ENCODE measurements at regions not wholly inside any gene's neighbourhood (a gene's known extent, or its start where the extent isn't known, plus 50 kb on each side); places are given as distances from the start of the nearest gene placed in this dataset.
"Not testable (repeated sequence)": the region's sequence is repeated elsewhere in the genome, so short reads cannot be mapped to it uniquely, and the experiment has no call there.

DNA sequence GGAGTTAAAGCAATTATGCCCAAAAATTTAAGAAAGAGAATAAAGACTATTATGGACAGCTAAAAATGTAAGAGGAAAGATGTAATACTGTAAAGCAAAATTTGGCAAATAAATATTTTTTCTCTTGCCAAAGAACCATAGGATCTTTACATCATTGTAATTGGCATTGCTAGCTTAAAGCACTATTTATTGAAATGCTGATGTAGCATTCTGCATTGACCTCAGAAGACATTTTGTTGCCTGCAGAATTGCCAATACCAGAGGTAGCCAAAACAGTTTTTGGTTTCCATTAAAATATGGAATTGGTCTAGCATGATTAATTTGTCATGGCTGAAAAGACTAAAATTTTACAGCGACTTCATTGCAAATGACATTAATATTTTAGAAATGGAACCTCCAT is 191.5 kb upstream of the CHODL start:
- Histone ChIP-seq H3K4me3 (ENCODE audit: insufficient read depth, low read depth, low read length) (no peak overlapping the region), H3K36me3 (replicated peaks; ENCODE audit: control insufficient read depth, insufficient read depth, low read length) (no peaks in the 10 kb centered on the region), H3K27me3 (ENCODE audit: control insufficient read depth, insufficient read depth, low read length) (no peaks in the 10 kb centered on the region)
- DNase-seq, result no peak

DNA sequence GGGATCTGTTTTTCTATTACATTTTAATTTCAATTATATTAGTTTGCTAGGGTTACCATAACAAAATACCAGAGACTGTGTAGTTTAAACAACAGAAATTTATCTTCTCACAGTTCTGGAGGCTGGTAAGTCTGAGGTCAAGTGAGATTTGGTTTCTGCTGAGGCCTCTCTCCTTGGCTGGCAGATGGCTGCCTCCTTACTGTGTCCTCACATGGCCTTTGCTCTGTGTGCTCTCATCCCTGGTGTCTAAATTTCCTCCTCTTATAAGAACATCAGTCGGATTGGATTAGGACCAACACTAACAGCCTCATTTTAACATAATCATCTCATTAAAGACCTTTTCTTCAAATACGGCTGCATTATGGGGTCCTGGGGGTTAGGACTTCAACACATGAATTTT is 195.2 kb upstream of the CHODL start:
- no peaks in the 10 kb centered on the region for H3K36me3 ChIP-seq (replicated peaks; ENCODE audit: control insufficient read depth, insufficient read depth, low read length)
- no peaks in the 10 kb centered on the region for H3K27me3 ChIP-seq (ENCODE audit: control insufficient read depth, insufficient read depth, low read length)
- no peak overlapping the region for H3K4me3 ChIP-seq (ENCODE audit: insufficient read depth, low read depth, low read length)
- no peak for DNase-seq

DNA sequence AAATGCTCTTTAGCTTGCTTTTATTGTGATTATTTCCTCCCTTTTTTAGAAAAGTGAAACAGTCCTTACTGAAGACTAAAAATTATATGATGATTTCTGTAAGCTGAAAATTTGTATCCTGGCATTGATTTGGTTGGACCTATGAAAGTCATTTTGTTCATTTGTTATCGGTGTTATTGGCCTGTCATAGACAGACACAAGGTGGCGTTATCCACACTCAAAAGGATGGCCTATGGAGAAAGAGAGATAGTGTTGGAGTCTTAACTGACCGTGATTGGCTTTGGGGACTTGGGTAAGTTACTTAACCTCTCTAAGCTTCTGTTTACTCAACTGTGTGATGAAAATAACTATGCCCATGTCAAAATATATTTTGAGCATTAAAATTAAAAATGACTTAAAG is 203.6 kb upstream of the CHODL start:
- peak; percentile 1 for DNase-seq

DNA sequence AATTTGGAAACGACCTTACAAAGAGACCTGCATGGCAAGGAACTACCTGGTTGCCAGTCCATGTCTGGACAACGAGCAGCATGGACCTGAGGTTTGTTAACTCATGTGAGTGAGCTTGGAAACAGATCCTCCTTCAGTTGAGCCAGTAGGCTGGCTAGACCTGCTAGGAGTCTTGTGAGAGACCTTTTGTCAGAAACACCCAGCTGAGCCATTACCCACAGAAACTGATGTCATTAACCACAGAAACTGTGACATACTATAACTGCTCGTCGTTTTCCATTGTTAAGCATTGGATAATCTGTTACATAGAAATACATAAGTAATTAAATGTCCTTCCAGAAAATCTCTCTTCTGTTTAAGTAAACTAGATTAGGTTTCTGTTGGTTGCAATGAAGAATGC is 211.1 kb upstream of the C21orf91 start:
- DNase-seq, result no peak
- Histone ChIP-seq H3K4me3 (ENCODE audit: insufficient read depth, low read depth, low read length) (no peak overlapping the region), H3K36me3 (replicated peaks; ENCODE audit: control insufficient read depth, insufficient read depth, low read length) (no peaks in the 10 kb centered on the region)

More for the DNA sequence above, 203.6 kb upstream of the CHODL start:
- H3K27me3 ChIP-seq (ENCODE audit: control insufficient read depth, insufficient read depth, low read length), result no peaks in the 10 kb centered on the region
- H3K36me3 ChIP-seq (replicated peaks; ENCODE audit: control insufficient read depth, insufficient read depth, low read length), result no peaks in the 10 kb centered on the region
- no peak overlapping the region for H3K4me3 ChIP-seq (ENCODE audit: insufficient read depth, low read depth, low read length)

DNA sequence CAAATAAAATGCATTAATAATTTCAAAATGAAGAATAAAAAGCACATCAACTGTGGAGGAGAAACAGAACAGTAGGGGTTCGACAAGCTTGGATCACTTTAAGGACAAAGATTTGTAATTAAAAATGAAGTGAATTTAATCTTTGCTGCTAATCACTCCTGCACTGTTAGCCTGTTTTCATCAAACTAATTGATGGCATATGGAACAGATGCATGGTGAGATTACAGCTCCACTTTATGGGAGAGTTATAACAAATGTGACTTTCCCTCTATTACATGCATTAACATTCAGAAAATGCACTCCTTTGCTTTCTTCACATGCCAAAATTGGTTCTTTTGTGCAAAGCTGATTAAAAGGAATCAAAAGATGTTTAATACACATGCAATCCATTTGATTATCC is 207.2 kb upstream of the C21orf91 start:
- DNase-seq, result no peak

More for the DNA sequence above, 211.1 kb upstream of the C21orf91 start:
- H3K27me3 ChIP-seq (ENCODE audit: control insufficient read depth, insufficient read depth, low read length), result no peaks in the 10 kb centered on the region

DNA sequence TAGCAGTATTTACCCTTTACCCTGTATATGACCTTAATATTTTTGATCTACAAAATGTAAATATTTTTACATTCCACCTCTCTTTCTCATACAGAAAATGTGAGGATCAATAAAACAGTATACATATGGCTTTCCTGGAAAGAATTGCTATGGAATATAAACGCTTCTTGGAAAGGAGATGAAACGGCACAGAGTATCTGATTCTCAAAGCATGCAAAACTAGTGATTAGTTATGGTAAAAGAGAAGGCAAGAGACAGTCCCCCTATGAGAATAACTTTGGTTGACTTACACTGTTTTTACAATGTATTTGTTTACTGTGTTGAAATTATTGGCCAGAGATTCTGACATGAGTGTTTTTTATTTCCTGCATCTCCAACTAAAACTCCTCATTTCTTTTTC is 204.6 kb upstream of the C21orf91 start:
- no peaks in the 10 kb centered on the region for H3K36me3 ChIP-seq (replicated peaks; ENCODE audit: control insufficient read depth, insufficient read depth, low read length)
- no peaks in the 10 kb centered on the region for H3K27me3 ChIP-seq (ENCODE audit: control insufficient read depth, insufficient read depth, low read length)
- DNase-seq, result no peak
- no peak overlapping the region for H3K4me3 ChIP-seq (ENCODE audit: insufficient read depth, low read depth, low read length)

More for the DNA sequence above, 207.2 kb upstream of the C21orf91 start:
- no peaks in the 10 kb centered on the region for H3K27me3 ChIP-seq (ENCODE audit: control insufficient read depth, insufficient read depth, low read length)
- H3K4me3 ChIP-seq (ENCODE audit: insufficient read depth, low read depth, low read length), result no peak overlapping the region
- no peaks in the 10 kb centered on the region for H3K36me3 ChIP-seq (replicated peaks; ENCODE audit: control insufficient read depth, insufficient read depth, low read length)

DNA sequence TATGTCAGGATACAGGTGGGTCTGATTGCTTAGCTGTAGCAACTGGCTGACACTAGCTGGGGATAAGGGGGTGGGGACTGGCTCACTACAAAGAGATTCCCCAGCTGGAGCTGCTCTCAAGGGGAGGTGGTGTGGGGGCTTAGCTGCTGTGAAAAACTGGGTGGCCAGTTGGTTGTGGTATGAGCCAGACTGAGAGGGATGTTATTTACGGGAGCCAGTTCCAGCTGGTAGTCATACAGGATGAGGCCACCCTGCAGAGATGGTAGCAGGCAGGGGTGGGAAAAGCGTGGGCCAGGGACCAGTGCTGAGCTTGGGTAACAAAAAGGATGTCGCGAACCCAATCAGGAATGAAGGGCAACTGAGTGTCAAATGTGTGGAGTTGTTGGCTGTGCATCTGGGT is 204.0 kb upstream of the C21orf91 start:
- H3K36me3 ChIP-seq (replicated peaks; ENCODE audit: control insufficient read depth, insufficient read depth, low read length), result no peaks in the 10 kb centered on the region
- no peak overlapping the region for H3K4me3 ChIP-seq (ENCODE audit: insufficient read depth, low read depth, low read length)
- H3K27me3 ChIP-seq (ENCODE audit: control insufficient read depth, insufficient read depth, low read length), result no peaks in the 10 kb centered on the region
- peak; percentile 16 for DNase-seq

DNA sequence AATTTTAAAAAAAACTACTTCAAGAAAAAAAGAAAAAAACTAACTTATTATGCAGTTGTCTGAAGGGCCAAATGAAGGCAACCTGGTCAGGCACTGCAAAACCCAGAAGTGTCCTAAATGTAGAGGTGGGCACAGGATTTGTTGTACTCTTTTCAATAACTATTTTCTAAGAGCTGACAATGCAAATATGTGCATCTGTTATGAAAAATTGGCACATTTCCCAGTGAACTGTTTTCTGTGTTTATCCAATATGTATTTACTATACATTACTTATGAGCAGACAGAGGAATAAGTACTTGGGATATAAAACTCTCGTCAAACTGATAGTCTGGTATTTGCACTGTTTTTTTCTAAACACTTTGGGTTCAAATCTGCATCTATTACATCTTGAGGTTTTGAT is 188.0 kb upstream of the C21orf91 start:
- no peak for DNase-seq
- Histone ChIP-seq H3K4me3 (ENCODE audit: insufficient read depth, low read depth, low read length) (no peak overlapping the region), H3K27me3 (ENCODE audit: control insufficient read depth, insufficient read depth, low read length) (no peaks in the 10 kb centered on the region), H3K36me3 (replicated peaks; ENCODE audit: control insufficient read depth, insufficient read depth, low read length) (no peaks in the 10 kb centered on the region)

DNA sequence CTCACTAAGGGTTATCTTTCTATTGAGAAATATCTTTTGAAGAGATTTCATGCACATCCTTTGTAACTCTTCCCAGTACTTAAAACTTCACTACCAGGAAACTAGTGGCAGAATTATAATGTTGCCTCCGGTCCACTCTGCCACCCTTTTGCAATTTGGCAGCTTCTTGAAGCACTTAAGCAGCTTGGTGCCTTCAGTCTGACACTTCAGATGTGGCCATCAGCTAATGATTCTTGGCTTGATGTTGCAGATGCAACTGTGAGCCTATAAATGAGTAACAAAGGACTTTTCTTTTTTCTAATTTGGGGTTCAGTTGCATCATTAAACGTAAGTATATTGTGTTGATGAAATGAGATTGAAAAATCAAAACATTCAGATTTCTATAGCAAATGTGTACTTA is 187.5 kb upstream of the C21orf91 start:
- DNase-seq, result no peak
- Histone ChIP-seq H3K36me3 (replicated peaks; ENCODE audit: control insufficient read depth, insufficient read depth, low read length) (no peaks in the 10 kb centered on the region), H3K4me3 (ENCODE audit: insufficient read depth, low read depth, low read length) (no peak overlapping the region), H3K27me3 (ENCODE audit: control insufficient read depth, insufficient read depth, low read length) (no peaks in the 10 kb centered on the region)

DNA sequence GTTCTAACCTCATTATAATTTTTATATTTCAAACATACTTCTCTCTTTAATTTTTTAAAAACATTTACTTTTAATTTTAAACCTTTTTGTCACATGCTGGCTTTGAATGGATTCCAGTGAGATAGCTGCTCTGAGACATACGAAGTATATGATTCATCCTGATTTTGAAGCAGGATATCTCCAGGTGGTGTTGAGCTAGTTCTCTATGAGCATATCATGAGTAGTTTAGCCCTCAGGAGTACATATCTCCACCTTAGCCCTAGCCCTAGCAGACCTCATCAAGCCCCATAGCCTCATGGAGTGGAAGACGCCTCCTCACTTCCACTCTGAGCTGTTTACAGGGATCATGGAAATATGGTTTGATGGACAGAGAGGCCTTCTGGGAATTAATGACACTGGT is 183.2 kb upstream of the C21orf91 start:
- no peaks in the 10 kb centered on the region for H3K27me3 ChIP-seq (ENCODE audit: control insufficient read depth, insufficient read depth, low read length)
- DNase-seq, result no peak
- no peak overlapping the region for H3K4me3 ChIP-seq (ENCODE audit: insufficient read depth, low read depth, low read length)
- no peaks in the 10 kb centered on the region for H3K36me3 ChIP-seq (replicated peaks; ENCODE audit: control insufficient read depth, insufficient read depth, low read length)

DNA sequence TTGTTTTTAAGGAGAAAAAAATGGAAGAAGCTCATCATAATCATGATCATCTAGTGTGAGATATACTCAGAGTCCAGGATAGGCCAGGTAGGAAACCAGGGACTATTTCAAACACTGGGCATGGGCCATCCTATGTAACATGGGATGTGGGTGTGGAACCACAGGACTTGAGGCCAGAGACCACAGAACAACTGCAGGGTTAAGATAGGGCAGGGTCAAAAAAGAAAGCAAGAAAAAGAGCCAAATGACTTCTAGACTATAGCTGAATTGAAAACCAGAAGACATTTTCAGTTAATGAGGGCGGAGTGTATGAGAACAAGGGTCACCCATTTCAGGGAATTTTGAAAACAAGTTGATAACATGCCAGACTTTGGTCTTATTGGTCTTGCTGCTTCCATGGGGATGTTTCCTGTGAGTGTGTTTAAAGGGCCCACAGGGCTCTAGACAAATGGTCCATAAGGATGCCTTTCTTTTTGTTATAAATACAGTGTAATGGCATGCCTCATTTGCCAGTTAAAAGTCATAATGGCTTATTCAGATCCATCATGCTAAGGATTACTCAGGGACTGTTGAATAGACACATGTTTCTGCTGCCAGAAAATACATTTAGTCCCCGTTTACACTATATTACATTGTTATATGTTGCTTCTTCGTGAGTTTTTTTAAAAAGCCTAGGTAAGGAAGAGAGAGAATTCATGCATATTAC is 182.0 kb upstream of the C21orf91 start:
- no peak for DNase-seq
- H3K4me3 ChIP-seq (ENCODE audit: insufficient read depth, low read depth, low read length), result no peak overlapping the region
- H3K36me3 ChIP-seq (replicated peaks; ENCODE audit: control insufficient read depth, insufficient read depth, low read length), result no peaks in the 10 kb centered on the region
- no peaks in the 10 kb centered on the region for H3K27me3 ChIP-seq (ENCODE audit: control insufficient read depth, insufficient read depth, low read length)

DNA sequence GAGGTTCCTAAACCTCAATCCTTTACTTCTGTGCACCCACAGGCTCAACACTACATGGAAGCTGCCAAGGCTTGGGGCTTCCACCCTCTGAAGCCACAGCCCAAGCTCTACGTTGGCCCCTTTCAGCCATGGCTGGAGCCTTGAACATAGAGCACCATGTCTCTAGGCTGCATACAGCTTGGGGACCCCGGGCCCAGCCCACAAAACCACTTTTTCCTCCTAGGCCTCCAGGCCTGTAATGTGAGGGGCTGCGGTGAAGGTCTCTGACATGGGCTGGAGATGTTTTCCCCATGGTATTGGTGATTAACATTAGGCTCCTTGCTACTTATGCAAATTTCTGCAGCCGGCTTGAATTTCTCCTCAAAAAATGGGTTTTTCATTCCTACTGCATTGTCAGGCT is 179.4 kb upstream of the C21orf91 start:
- H3K4me3 ChIP-seq (ENCODE audit: insufficient read depth, low read depth, low read length); H3K36me3 ChIP-seq (replicated peaks; ENCODE audit: control insufficient read depth, insufficient read depth, low read length); DNase-seq; H3K27me3 ChIP-seq (ENCODE audit: control insufficient read depth, insufficient read depth, low read length): not testable (repeated sequence)

DNA sequence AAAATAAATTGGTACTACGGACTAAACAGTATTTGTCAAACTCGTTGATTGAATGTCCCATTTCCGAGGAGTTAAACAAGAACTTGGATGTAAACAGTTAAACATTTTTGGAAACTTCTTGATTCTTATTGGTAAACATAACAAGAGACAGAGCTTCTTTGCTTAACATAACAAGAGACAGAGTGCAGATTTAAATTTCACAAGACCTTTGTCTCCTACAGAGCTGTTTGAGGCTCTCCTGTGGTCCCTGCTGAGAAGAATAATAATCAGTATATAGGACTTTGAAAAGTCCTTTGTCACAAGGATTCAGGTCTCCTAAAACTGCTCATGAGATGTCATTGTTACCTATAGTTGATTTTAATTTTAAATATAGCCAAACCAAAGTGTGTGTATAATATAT is 170.6 kb upstream of the C21orf91 start:
- H3K4me3 ChIP-seq (ENCODE audit: insufficient read depth, low read depth, low read length), result no peak overlapping the region
- H3K36me3 ChIP-seq (replicated peaks; ENCODE audit: control insufficient read depth, insufficient read depth, low read length), result no peaks in the 10 kb centered on the region
- no peaks in the 10 kb centered on the region for H3K27me3 ChIP-seq (ENCODE audit: control insufficient read depth, insufficient read depth, low read length)
- peak; percentile 23 for DNase-seq

DNA sequence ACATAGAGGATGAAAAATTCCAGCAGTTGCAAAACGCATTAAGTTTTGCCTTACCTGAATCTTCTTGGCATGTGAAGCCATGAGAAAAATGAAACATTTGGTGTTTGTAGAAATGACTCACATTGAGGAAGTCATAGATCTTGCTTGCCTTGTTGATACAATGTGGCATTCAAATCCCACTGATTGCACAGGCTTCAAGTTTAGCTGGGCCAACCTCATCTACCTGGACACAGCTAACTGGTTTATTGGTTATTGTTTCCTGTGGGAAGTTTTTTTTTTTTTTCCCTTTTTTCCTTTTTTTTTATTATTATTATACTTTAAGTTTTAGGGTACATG is 168.9 kb upstream of the C21orf91 start:
- no peaks in the 10 kb centered on the region for H3K36me3 ChIP-seq (replicated peaks; ENCODE audit: control insufficient read depth, insufficient read depth, low read length)
- no peak overlapping the region for H3K4me3 ChIP-seq (ENCODE audit: insufficient read depth, low read depth, low read length)
- H3K27me3 ChIP-seq (ENCODE audit: control insufficient read depth, insufficient read depth, low read length), result no peaks in the 10 kb centered on the region
- DNase-seq, result no peak

DNA sequence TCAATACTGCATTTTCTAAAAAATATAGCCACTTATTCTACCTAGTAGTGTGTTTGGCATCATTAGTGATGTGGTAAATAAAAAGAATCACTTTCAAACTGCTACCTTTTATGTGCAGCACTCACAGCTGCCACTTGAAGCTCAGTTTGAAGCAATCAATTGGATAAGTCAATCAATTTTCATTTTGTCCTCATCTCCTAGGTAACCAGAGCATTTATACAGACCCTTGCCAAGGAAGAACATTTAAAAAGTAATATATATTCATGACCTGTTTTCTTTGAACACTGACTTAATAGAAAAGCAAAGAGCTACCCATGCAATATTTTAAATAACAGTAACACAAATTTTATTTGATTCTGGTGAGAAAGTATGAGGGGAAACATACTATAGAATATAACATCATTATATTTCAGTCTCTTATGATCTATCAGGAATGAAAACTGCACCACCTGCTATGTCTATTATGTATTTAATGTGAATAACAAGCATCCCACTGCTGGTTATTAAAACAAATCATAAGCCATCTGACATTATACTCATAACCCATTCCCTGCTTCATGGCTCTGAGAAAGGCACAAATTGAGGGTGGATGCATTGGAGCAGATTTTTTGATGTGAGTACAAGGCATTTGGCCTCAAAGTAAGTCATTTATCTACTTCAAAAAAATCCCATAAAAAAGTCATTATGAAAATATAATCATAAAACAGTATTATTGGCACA is 168.4 kb upstream of the C21orf91 start:
- no peak for DNase-seq
- Histone ChIP-seq H3K36me3 (replicated peaks; ENCODE audit: control insufficient read depth, insufficient read depth, low read length) (no peaks in the 10 kb centered on the region), H3K4me3 (ENCODE audit: insufficient read depth, low read depth, low read length) (no peak overlapping the region), H3K27me3 (ENCODE audit: control insufficient read depth, insufficient read depth, low read length) (no peaks in the 10 kb centered on the region)

Data from H7 (cell line).